Lower lobe of right lung (tissue), 2 donors: ENCODE measurements at regions not wholly inside any gene's neighbourhood (a gene's known extent, or its start where the extent isn't known, plus 50 kb on each side); places are given as distances from the start of the nearest gene placed in this dataset.

Source experiments
- ATAC-seq, 2 donors: fragments of 200-7000 bp; cut with Tn5 transposase; one replicate each; pipeline ENCODE4 v1.9.1; 2020 to 2022; ENCODE audit warnings: mild to moderate bottlenecking in 2 of 2, moderate library complexity in 2 of 2
- DNase-seq: peaks from one replicate; pipeline ENCODE4 v3.0.0-alpha.2; 2020
- H3K27ac ChIP-seq: fragments of 200-600 bp; one replicate; pipeline ENCODE4 v1.8.0; 2022
- H3K27me3 ChIP-seq: fragments of 200-600 bp; one replicate; pipeline ENCODE4 v1.8.0; 2022; ENCODE audit warnings: low read depth
- H3K36me3 ChIP-seq: fragments of 200-600 bp; one replicate; pipeline ENCODE4 v1.8.0; 2022; ENCODE audit warnings: mild to moderate bottlenecking
- H3K4me1 ChIP-seq: fragments of 200-600 bp; one replicate; pipeline ENCODE4 v1.8.0; 2022
- H3K4me3 ChIP-seq: fragments of 200-600 bp; one replicate; pipeline ENCODE4 v1.8.0; 2022; ENCODE audit warnings: mild to moderate bottlenecking
- H3K9me3 ChIP-seq: fragments of 200-600 bp; one replicate; pipeline ENCODE4 v1.8.0; 2022
- CTCF ChIP-seq: fragments of 200-600 bp; IDR thresholded peaks from one replicate; pipeline ENCODE4 v1.8.0; 2022; ENCODE audit warnings: antibody characterized with exemption, mild to moderate bottlenecking
- intact Hi-C: fragments of 100-400 bp; cut with DNase I; formaldehyde crosslinking; loops from one replicate; pipeline ENCODE4 v1.11.0; 2022
- donor health status: DM: no; HTN: yes; CAD: no; lungs with severe emphysema.

GRCh38 chr6:14992382-14992781, 253.5 kb upstream of the JARID2 start:
- TF ChIP-seq CTCF, result no peak
- Histone ChIP-seq H3K27ac (no peak overlapping the region), H3K27me3 (peaks cover 4% of the 10 kb centered on the region), H3K36me3 (no peaks in the 10 kb centered on the region), H3K4me1 (no peaks in the 10 kb centered on the region), H3K4me3 (no peak overlapping the region), H3K9me3 (no peaks in the 10 kb centered on the region)
- ATAC-seq (no peak), DNase-seq (no peak)
- intact Hi-C loops, result no loop called here

GRCh38 chr6:14995208-14995607, 250.7 kb upstream of the JARID2 start:
- intact Hi-C loops, result no loop called here
- no peak for ATAC-seq
- Histone ChIP-seq H3K27ac (no peak overlapping the region), H3K9me3 (no peaks in the 10 kb centered on the region), H3K4me1 (no peaks in the 10 kb centered on the region), H3K36me3 (no peaks in the 10 kb centered on the region), H3K27me3 (peaks cover 4% of the 10 kb centered on the region), H3K4me3 (no peak overlapping the region)
- TF ChIP-seq CTCF, result no peak
- DNase-seq, result no peak

- H3K27me3 ChIP-seq, result peaks cover 4% of the 10 kb centered on the region
- H3K27ac ChIP-seq, result no peak overlapping the region
- intact Hi-C loops, result no loop called here
- TF ChIP-seq CTCF, result no peak
- ATAC-seq (no peak), DNase-seq (no peak)
- no peak overlapping the region for H3K4me3 ChIP-seq
- H3K36me3 ChIP-seq, result no peaks in the 10 kb centered on the region
- no peaks in the 10 kb centered on the region for H3K9me3 ChIP-seq
- no peaks in the 10 kb centered on the region for H3K4me1 ChIP-seq
Measured at GRCh38 chr6:14995966-14996602, 249.8 kb upstream of the JARID2 start.

GRCh38 chr6:14996892-14997291, 249.0 kb upstream of the JARID2 start:
- Histone ChIP-seq H3K9me3 (no peaks in the 10 kb centered on the region), H3K27ac (no peak overlapping the region), H3K4me3 (no peak overlapping the region), H3K27me3 (peaks cover 4% of the 10 kb centered on the region), H3K4me1 (no peaks in the 10 kb centered on the region), H3K36me3 (no peaks in the 10 kb centered on the region)
- no peak for ATAC-seq
- no peak for DNase-seq
- intact Hi-C loops, result no loop called here
- TF ChIP-seq CTCF, result no peak

GRCh38 chr6:14997507-14997906, 248.4 kb upstream of the JARID2 start:
- ATAC-seq (no peak), DNase-seq (no peak)
- TF ChIP-seq CTCF, result no peak
- Histone ChIP-seq H3K36me3 (no peaks in the 10 kb centered on the region), H3K4me1 (no peaks in the 10 kb centered on the region), H3K27me3 (peaks cover 4% of the 10 kb centered on the region), H3K9me3 (no peaks in the 10 kb centered on the region), H3K4me3 (no peak overlapping the region), H3K27ac (no peak overlapping the region)
- intact Hi-C loops, result no loop called here
